H1 (cell line): ENCODE measurements at regions not wholly inside any gene's neighbourhood (a gene's known extent, or its start where the extent isn't known, plus 50 kb on each side); places are given as distances from the start of the nearest gene placed in this dataset.

Experiments
- CTCF ChIA-PET: fragments of 300-600 bp; sonication (Branson Sonifier 250); formaldehyde crosslinking; loops from one replicate; lab custom pipeline; 2021; ENCODE audit not compliant: partially characterized antibody; lab: Charles Lee
- POLR2A ChIA-PET: fragments of 300-600 bp; sonication (Branson Sonifier 250); formaldehyde crosslinking; loops from one replicate; lab custom pipeline; 2021; ENCODE audit warnings: inconsistent platforms; ENCODE audit not compliant: partially characterized antibody; lab: Charles Lee
- DNase-seq, 2 experiments: peaks; one replicate each; pipeline versions ENCODE4 v3.0.0 to v3.0.0-alpha.2; 2010 to 2022; ENCODE audit warnings: low spot score in 2 of 2, low read depth in 1 of 2, mixed read lengths in 1 of 2
- FAIRE-seq: peaks from 2 replicates; lab custom pipeline; 2011; peaks lifted over from hg19 to GRCh38; lab: Jason Lieb, UNC
- H2AFZ ChIP-seq: 2 replicates; pipeline ENCODE4 v1.8.1; 2012; ENCODE audit warnings: low read length, inconsistent platforms
- H2AK5ac ChIP-seq: 2 replicates; pipeline ENCODE4 v1.6.1; 2013; ENCODE audit warnings: low read depth, low read length
- H2BK120ac ChIP-seq: replicated peaks from 2 replicates; pipeline ENCODE3; 2013; ENCODE audit warnings: low read depth, low read length, inconsistent platforms
- H2BK12ac ChIP-seq: 2 replicates; pipeline ENCODE4 v1.6.1; 2013; ENCODE audit warnings: low read depth, low read length
- H2BK15ac ChIP-seq: 2 replicates; pipeline ENCODE4 v1.6.1; 2013; ENCODE audit warnings: low read length
- H2BK20ac ChIP-seq: 2 replicates; pipeline ENCODE4 v1.6.1; 2013; ENCODE audit warnings: low read length
- H2BK5ac ChIP-seq: 2 replicates; pipeline ENCODE4 v1.6.1; 2013; ENCODE audit warnings: low read depth, low read length
- H3K14ac ChIP-seq: 2 replicates; pipeline ENCODE4 v1.6.1; 2013; ENCODE audit warnings: inconsistent platforms; ENCODE audit not compliant: insufficient read length
- H3K18ac ChIP-seq: 2 replicates; pipeline ENCODE4 v1.6.1; 2013; ENCODE audit warnings: low read length; ENCODE audit errors: extremely low read depth
- H3K23ac ChIP-seq: 2 replicates; pipeline ENCODE4 v1.6.1; 2013; ENCODE audit warnings: inconsistent platforms; ENCODE audit not compliant: insufficient read length
- H3K23me2 ChIP-seq: 2 replicates; pipeline ENCODE4 v1.6.1; 2013; ENCODE audit warnings: low read depth, low read length
- H3K27ac ChIP-seq: 2 replicates; pipeline ENCODE4 v1.6.1; 2011; ENCODE audit warnings: low read depth, low read length, inconsistent platforms
- H3K27me3 ChIP-seq, 4 experiments: replicated peaks in 1 of 4; 1 replicate in 1 of 4; 2 replicates in 3 of 4; pipeline versions ENCODE4 v1.6.1 to v1.8.1; 2011 to 2013; ENCODE audit warnings: low read length in 3 of 4, mild to moderate bottlenecking in 3 of 4, inconsistent platforms in 2 of 4, mixed read lengths in 2 of 4, moderate library complexity in 1 of 4; ENCODE audit not compliant: control insufficient read depth in 3 of 4, insufficient read depth in 3 of 4; ENCODE audit errors: extremely low read depth in 1 of 4
- H3K36me3 ChIP-seq, 4 experiments: 2 replicates each; pipeline versions ENCODE4 v1.6.1 to v1.8.1; 2011 to 2013; ENCODE audit warnings: mild to moderate bottlenecking in 4 of 4, low read length in 3 of 4, moderate library complexity in 2 of 4, control low read depth in 1 of 4, inconsistent platforms in 1 of 4; ENCODE audit not compliant: insufficient read depth in 4 of 4, control insufficient read depth in 2 of 4
- H3K4ac ChIP-seq: replicated peaks from 2 replicates; pipeline ENCODE3; 2013; ENCODE audit warnings: low read length, low read depth, mixed read lengths, inconsistent platforms; ENCODE audit not compliant: insufficient read length
- H3K4me1 ChIP-seq, 4 experiments: replicated peaks in 1 of 4; 1 replicate in 1 of 4; 2 replicates in 3 of 4; pipeline versions ENCODE4 v1.6.1 to v1.8.1; 2011 to 2013; ENCODE audit warnings: low read length in 3 of 4, inconsistent platforms in 2 of 4, mixed read lengths in 1 of 4; ENCODE audit not compliant: insufficient read depth in 4 of 4, control insufficient read depth in 3 of 4
- H3K4me2 ChIP-seq, 2 experiments: 2 replicates each; pipeline versions ENCODE4 v1.6.1 to v1.8.1; 2011 to 2013; ENCODE audit warnings: low read depth in 2 of 2, low read length in 2 of 2, control low read depth in 1 of 2, inconsistent platforms in 1 of 2, mild to moderate bottlenecking in 1 of 2; ENCODE audit not compliant: insufficient read depth in 1 of 2
- H3K4me3 ChIP-seq, 4 experiments: fragments of 200-600, 300-600 bp in 1 of 4; sonication (generic), shearing (Covaris generic), sonication (Bioruptor Twin) in 1 of 4; 2 replicates each; pipeline versions ENCODE4 v1.5.1 to v1.8.1; 2011 to 2016; ENCODE audit warnings: low read length in 4 of 4, low read depth in 3 of 4, control low read depth in 2 of 4, inconsistent platforms in 2 of 4, mild to moderate bottlenecking in 2 of 4, mixed read lengths in 1 of 4, moderate library complexity in 1 of 4; ENCODE audit not compliant: insufficient read depth in 2 of 4; ENCODE audit errors: extremely low read depth in 1 of 4
- H3K56ac ChIP-seq: replicated peaks from 2 replicates; pipeline ENCODE3; 2013; ENCODE audit warnings: low read depth, mild to moderate bottlenecking, mixed read lengths, low read length, inconsistent platforms; ENCODE audit not compliant: insufficient read length
- H3K79me1 ChIP-seq: 2 replicates; pipeline ENCODE4 v1.6.1; 2013; ENCODE audit warnings: low read depth, low read length, control low read depth
- H3K79me2 ChIP-seq, 2 experiments: 2 replicates each; pipeline versions ENCODE4 v1.6.1 to v1.8.1; 2012 to 2013; ENCODE audit warnings: low read length in 2 of 2, mild to moderate bottlenecking in 2 of 2, inconsistent platforms in 1 of 2; ENCODE audit not compliant: insufficient read depth in 2 of 2, control insufficient read depth in 1 of 2
- H3K9ac ChIP-seq, 4 experiments: replicated peaks in 1 of 4; 1 replicate in 1 of 4; 2 replicates in 3 of 4; pipeline versions ENCODE4 v1.6.1 to v1.8.1; 2011 to 2013; ENCODE audit warnings: low read depth in 3 of 4, low read length in 3 of 4, control low read depth in 2 of 4, mild to moderate bottlenecking in 2 of 4, moderate library complexity in 2 of 4, inconsistent platforms in 1 of 4; ENCODE audit errors: extremely low read depth in 1 of 4
- H3K9me3 ChIP-seq, 2 experiments: 2 replicates each; pipeline versions ENCODE4 v1.6.1 to v1.8.1; 2012 to 2013; ENCODE audit warnings: mild to moderate bottlenecking in 2 of 2, moderate library complexity in 2 of 2, control low read depth in 1 of 2, inconsistent platforms in 1 of 2, low read depth in 1 of 2, low read length in 1 of 2, mixed read lengths in 1 of 2; ENCODE audit not compliant: insufficient read depth in 2 of 2
- H4K20me1 ChIP-seq, 2 experiments: replicated peaks in 1 of 2; 2 replicates each; pipeline versions ENCODE3 to v1.8.1; 2011 to 2013; ENCODE audit warnings: inconsistent platforms in 2 of 2, low read length in 2 of 2, mild to moderate bottlenecking in 1 of 2; ENCODE audit not compliant: insufficient read depth in 2 of 2, control insufficient read depth in 1 of 2
- H4K5ac ChIP-seq: 2 replicates; pipeline ENCODE4 v1.6.1; 2013; ENCODE audit warnings: low read length, low read depth, mixed read lengths, inconsistent platforms; ENCODE audit not compliant: insufficient read length
- H4K8ac ChIP-seq: 2 replicates; pipeline ENCODE4 v1.8.0; 2013; ENCODE audit warnings: mild to moderate bottlenecking, moderate library complexity, low read length, inconsistent platforms; ENCODE audit not compliant: insufficient read depth; ENCODE audit errors: extremely low read depth
- H4K91ac ChIP-seq: replicated peaks from 2 replicates; pipeline ENCODE3; 2013; ENCODE audit warnings: low read length, mixed read lengths, inconsistent platforms; ENCODE audit not compliant: insufficient read length
- BCL11A ChIP-seq, 2 experiments: IDR thresholded peaks; one replicate each; pipeline ENCODE4 v1.6.1; 2011; ENCODE audit warnings: low read depth in 2 of 2, low read length in 2 of 2, mild to moderate bottlenecking in 2 of 2
- BRCA1 ChIP-seq: IDR thresholded peaks from 2 replicates; pipeline ENCODE4 v1.6.1; 2012; ENCODE audit warnings: low read depth, low read length, improper control_type of control experiment
- CHD1 ChIP-seq: IDR thresholded peaks from 2 replicates; pipeline ENCODE4 v1.6.1; 2012; ENCODE audit warnings: low read depth, low read length, improper control_type of control experiment
- CREB1 ChIP-seq: IDR thresholded peaks from 2 replicates; pipeline ENCODE4 v1.6.1; 2012; ENCODE audit warnings: inconsistent platforms
- EZH2 ChIP-seq: fragments of 200-600 bp; sonication (generic); IDR thresholded peaks from 2 replicates; pipeline ENCODE4 v1.7.1; 2012; ENCODE audit warnings: low read depth, mild to moderate bottlenecking, moderate library complexity, low read length, inconsistent platforms; ENCODE audit not compliant: severe bottlenecking
- NANOG ChIP-seq: IDR thresholded peaks from 2 replicates; pipeline ENCODE4 v1.6.1; 2011; ENCODE audit warnings: low read length, low read depth, mild to moderate bottlenecking, inconsistent platforms; ENCODE audit not compliant: insufficient read depth, poor library complexity, severe bottlenecking
- POU5F1 ChIP-seq: IDR thresholded peaks from 2 replicates; pipeline ENCODE4 v1.6.1; 2011; ENCODE audit warnings: low read depth, mild to moderate bottlenecking, low read length, moderate library complexity
- RBBP5 ChIP-seq: IDR thresholded peaks from 2 replicates; pipeline ENCODE4 v1.7.1; 2012; ENCODE audit warnings: low read depth, mild to moderate bottlenecking, inconsistent platforms, low read length, moderate library complexity, borderline replicate concordance
- SP1 ChIP-seq: IDR thresholded peaks from 2 replicates; pipeline ENCODE4 v1.6.1; 2011; ENCODE audit warnings: low read depth, low read length
- SP4 ChIP-seq: IDR thresholded peaks from 2 replicates; pipeline ENCODE4 v1.6.1; 2012; ENCODE audit warnings: low read length, inconsistent platforms
- YY1 ChIP-seq: IDR thresholded peaks from 2 replicates; pipeline ENCODE4 v1.6.1; 2011; ENCODE audit warnings: low read depth, mild to moderate bottlenecking, low read length
- WGBS, 2 experiments: shearing (Covaris generic) in 1 of 2; methylation state at CpG; one replicate each; pipeline versions ENCODE4 v1.1.6 to v1.1.7; 2013 to 2015; ENCODE audit warnings: low lambda C conversion rate in 2 of 2, mixed read lengths in 2 of 2, inconsistent platforms in 1 of 2, low coverage in 1 of 2, missing lambda C conversion rate in 1 of 2; ENCODE audit not compliant: insufficient replicate concordance in 2 of 2, insufficient coverage in 1 of 2, insufficient read length in 1 of 2; ENCODE audit errors: extremely low coverage in 1 of 2, missing lambda C conversion rate in 1 of 2; 5-methylcytosine and 5-hydroxymethylcytosine counted together
- TF ChIP-seq, protein P1 (sequence below): IDR thresholded peaks from 2 replicates; pipeline ENCODE4 v1.6.1; 2011; ENCODE audit warnings: low read depth, mild to moderate bottlenecking, low read length; ENCODE audit not compliant: insufficient read depth

DNA sequence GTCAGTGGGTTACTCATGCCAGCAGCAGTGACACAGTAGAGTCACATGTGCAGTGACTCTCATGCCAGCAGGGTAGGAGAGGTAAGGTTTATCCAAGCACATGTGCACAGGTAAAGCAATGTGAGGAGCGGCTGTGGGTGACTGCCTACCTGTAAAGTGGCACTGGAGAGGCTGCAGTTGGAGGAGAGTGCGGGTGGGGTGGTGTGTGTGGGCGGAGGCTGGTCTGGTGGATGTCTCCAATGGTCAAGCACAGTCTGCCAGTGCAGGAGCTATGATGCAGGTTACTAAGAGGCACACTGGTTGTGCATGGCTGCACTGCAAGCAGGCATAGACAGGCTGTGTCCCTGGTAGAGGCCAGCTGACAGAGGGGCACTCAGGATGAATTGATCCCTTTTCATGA, 588.2 kb upstream of the FTMT start:
- no peak for TF ChIP-seq BCL11A (IDR thresholded peaks at IDR 0.05; ENCODE audit: low read depth in 2 of 2, low read length in 2 of 2)
- TF ChIP-seq CREB1 = no peak
- no peak for TF ChIP-seq SP1
- TF ChIP-seq NANOG = no peak
- TF ChIP-seq RBBP5 = no peak
- TF ChIP-seq, protein P1, sequence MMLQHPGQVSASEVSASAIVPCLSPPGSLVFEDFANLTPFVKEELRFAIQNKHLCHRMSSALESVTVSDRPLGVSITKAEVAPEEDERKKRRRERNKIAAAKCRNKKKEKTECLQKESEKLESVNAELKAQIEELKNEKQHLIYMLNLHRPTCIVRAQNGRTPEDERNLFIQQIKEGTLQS = no peak
- no peak for TF ChIP-seq YY1
- no peak for TF ChIP-seq SP4
- no peak for TF ChIP-seq BRCA1
- no peak for TF ChIP-seq CHD1
- no peak for TF ChIP-seq EZH2
- no peak for TF ChIP-seq POU5F1
- DNase-seq = no peak
- ChIA-PET CTCF (interaction anchor here (1.1 kb wide), 1 partner anchor 315 kb away, joined by 3 read pairs; no protein-coding TSS in a partner anchor), POLR2A (no interaction called here)
- H2BK12ac ChIP-seq = no peak overlapping the region
- no peaks in the 10 kb centered on the region for H3K36me3 ChIP-seq
- no peak overlapping the region for H3K4me3 ChIP-seq
- 83% methylated on average over 3 of the region's 3 CpGs; no CpG with 5 or more reads in 1 of the 2 experiments for WGBS, 2 experiments
- H3K27ac ChIP-seq = no peak overlapping the region
- H2BK20ac ChIP-seq = no peak overlapping the region
- no peaks in the 10 kb centered on the region for H3K27me3 ChIP-seq
- H3K23me2 ChIP-seq = no peaks in the 10 kb centered on the region
- H3K4me1 ChIP-seq = no peaks in the 10 kb centered on the region; a peak in 1 of 7 replicates
- no peaks in the 10 kb centered on the region for H3K9me3 ChIP-seq
- H3K56ac ChIP-seq = no peak overlapping the region
- no peaks in the 10 kb centered on the region for H4K20me1 ChIP-seq
- no peak overlapping the region for H3K4me2 ChIP-seq
- no peak for FAIRE-seq
- no peak overlapping the region for H3K23ac ChIP-seq
- H2BK5ac ChIP-seq = no peak overlapping the region
- H2BK15ac ChIP-seq = no peak overlapping the region
- H4K8ac ChIP-seq = no peak overlapping the region
- H2AFZ ChIP-seq = no peak overlapping the region
- no peaks in the 10 kb centered on the region for H3K79me1 ChIP-seq
- no peak overlapping the region for H4K5ac ChIP-seq
- H4K91ac ChIP-seq = no peak overlapping the region
- H3K9ac ChIP-seq = no peak overlapping the region
- no peak overlapping the region for H3K14ac ChIP-seq
- H3K79me2 ChIP-seq = no peaks in the 10 kb centered on the region
- H3K18ac ChIP-seq = no peak overlapping the region
- H2BK120ac ChIP-seq = no peak overlapping the region
- no peak overlapping the region for H3K4ac ChIP-seq
- no peak overlapping the region for H2AK5ac ChIP-seq
